ENCODE measurements at regions not wholly inside any gene's neighbourhood (a gene's known extent, or its start where the extent isn't known, plus 50 kb on each side); places are given as distances from the start of the nearest gene placed in this dataset.

DNA sequence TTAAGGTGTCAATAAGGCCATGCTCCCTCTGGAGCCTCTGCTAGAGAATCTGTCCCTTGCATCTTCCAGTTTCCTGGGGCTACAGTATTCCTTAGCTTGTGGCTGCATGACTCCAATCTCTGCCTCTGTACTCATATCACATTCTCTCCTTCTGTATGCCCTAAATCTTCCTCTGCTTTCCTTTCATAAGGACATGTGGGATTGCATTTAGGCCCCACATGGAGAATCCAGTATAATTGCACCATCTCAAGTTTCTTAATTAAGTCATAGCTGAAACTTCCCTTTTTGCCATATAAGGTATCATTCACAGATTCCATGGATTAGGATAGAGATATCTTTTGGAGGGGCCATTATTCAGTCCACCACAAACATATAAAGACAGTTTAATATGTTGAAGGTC, 409.8 kb upstream of the TMCO5A start:
- TF ChIP-seq, protein P1, sequence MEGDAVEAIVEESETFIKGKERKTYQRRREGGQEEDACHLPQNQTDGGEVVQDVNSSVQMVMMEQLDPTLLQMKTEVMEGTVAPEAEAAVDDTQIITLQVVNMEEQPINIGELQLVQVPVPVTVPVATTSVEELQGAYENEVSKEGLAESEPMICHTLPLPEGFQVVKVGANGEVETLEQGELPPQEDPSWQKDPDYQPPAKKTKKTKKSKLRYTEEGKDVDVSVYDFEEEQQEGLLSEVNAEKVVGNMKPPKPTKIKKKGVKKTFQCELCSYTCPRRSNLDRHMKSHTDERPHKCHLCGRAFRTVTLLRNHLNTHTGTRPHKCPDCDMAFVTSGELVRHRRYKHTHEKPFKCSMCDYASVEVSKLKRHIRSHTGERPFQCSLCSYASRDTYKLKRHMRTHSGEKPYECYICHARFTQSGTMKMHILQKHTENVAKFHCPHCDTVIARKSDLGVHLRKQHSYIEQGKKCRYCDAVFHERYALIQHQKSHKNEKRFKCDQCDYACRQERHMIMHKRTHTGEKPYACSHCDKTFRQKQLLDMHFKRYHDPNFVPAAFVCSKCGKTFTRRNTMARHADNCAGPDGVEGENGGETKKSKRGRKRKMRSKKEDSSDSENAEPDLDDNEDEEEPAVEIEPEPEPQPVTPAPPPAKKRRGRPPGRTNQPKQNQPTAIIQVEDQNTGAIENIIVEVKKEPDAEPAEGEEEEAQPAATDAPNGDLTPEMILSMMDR (IDR thresholded peaks at IDR 0.05) = no peak
- no peak for TF ChIP-seq POLR2A (IDR thresholded peaks at IDR 0.05)
